ENCODE measurements at regions not wholly inside any gene's neighbourhood (a gene's known extent, or its start where the extent isn't known, plus 50 kb on each side); places are given as distances from the start of the nearest gene placed in this dataset.

DNA sequence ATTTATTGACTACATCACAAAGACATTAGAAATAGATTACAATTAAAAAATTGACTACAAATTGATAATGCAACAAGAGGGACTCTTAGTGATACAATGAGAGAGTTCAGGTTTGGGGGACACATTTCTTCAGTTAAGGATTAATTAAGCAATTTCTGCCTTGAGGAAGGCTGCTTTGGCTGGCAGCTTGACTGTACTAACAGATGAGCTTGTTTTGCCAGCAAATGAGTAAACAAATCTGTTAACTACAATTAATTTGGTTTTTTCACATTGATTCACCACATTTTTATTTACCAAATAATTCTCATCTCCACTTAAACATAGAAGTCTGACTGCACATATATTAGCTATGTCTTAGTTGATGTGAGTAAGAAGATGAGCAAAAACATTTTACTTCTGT is 183.6 kb upstream of the ZNF385D start:
- intact Hi-C loops (cut with micrococcal nuclease; ENCODE audit: unreplicated experiment) = no loop called here
- no peaks in the 10 kb centered on the region for H3K4me1 ChIP-seq (ENCODE audit: insufficient read depth, low read length, poor library complexity, severe bottlenecking)
- no peak for DNase-seq (ENCODE audit: low spot score)
- H3K36me3 ChIP-seq (ENCODE audit: insufficient read depth, low read length, poor library complexity, severe bottlenecking) = no peaks in the 10 kb centered on the region
- TF ChIP-seq EZH2 (IDR thresholded peaks at IDR 0.05; ENCODE audit: borderline replicate concordance, low read depth, low read length, poor library complexity, severe bottlenecking) (no peak), CTCF (conservative IDR thresholded peaks at IDR 0.05; ENCODE audit: low read depth, low read length) (no peak)
- H3K27ac ChIP-seq (ENCODE audit: low read depth, low read length, poor library complexity, severe bottlenecking) = no peak overlapping the region
- peaks cover 21% of the 10 kb centered on the region for H3K9me3 ChIP-seq (ENCODE audit: low read depth, low read length, poor library complexity, severe bottlenecking)
- no peaks in the 10 kb centered on the region for H3K27me3 ChIP-seq (replicated peaks; ENCODE audit: insufficient read depth, low read depth, low read length, poor library complexity)
- H3K4me3 ChIP-seq (ENCODE audit: low read depth, low read length, poor library complexity, severe bottlenecking) = no peak overlapping the region
- ChIA-PET CTCF (no interaction called here), POLR2A (ENCODE audit: low non-redundant PET) (no interaction called here)
- no TSS peak for BruUV-seq (replicated peaks)

GRCh38 chr3:21936207-21936606 is 185.2 kb upstream of the ZNF385D start:
- ChIA-PET POLR2A (ENCODE audit: low non-redundant PET) (no interaction called here), CTCF (no interaction called here)

DNA sequence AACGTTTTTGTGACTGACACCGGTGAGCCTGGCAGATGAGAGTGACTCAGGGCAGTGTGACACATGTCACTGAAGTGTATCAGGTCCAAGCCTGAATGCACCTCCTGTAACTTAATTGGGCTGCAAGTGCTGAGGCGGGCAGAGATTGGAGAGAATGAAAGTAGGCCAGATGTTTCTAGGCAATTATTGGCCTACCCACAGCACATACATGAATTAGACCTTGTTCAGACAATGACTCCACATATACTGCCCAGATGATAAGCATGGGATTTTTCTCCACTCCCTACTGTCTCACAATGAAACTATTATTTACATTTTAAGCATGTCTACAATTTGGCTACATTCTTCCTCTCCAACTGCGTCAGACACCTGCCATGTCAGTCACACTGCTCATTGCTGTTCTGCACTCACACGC is 187.3 kb upstream of the ZNF385D start:
- no TSS peak for BruUV-seq (replicated peaks)
- Histone ChIP-seq H3K36me3 (ENCODE audit: insufficient read depth, low read length, poor library complexity, severe bottlenecking) (no peaks in the 10 kb centered on the region), H3K4me1 (ENCODE audit: insufficient read depth, low read length, poor library complexity, severe bottlenecking) (no peaks in the 10 kb centered on the region), H3K9me3 (ENCODE audit: low read depth, low read length, poor library complexity, severe bottlenecking) (peaks cover 19% of the 10 kb centered on the region), H3K4me3 (ENCODE audit: low read depth, low read length, poor library complexity, severe bottlenecking) (no peak overlapping the region), H3K27me3 (replicated peaks; ENCODE audit: insufficient read depth, low read depth, low read length, poor library complexity) (no peaks in the 10 kb centered on the region), H3K27ac (ENCODE audit: low read depth, low read length, poor library complexity, severe bottlenecking) (no peak overlapping the region)
- intact Hi-C loops (cut with micrococcal nuclease; ENCODE audit: unreplicated experiment) = no loop called here
- CTCF ChIA-PET = no interaction called here
- TF ChIP-seq EZH2 (IDR thresholded peaks at IDR 0.05; ENCODE audit: borderline replicate concordance, low read depth, low read length, poor library complexity, severe bottlenecking) = no peak
- no peak for TF ChIP-seq CTCF (conservative IDR thresholded peaks at IDR 0.05; ENCODE audit: low read depth, low read length)
- POLR2A ChIA-PET (ENCODE audit: low non-redundant PET) = no interaction called here
- no peak for DNase-seq (ENCODE audit: low spot score)

More at GRCh38 chr3:21936207-21936606, 185.2 kb upstream of the ZNF385D start:
- no TSS peak for BruUV-seq (replicated peaks)
- Histone ChIP-seq H3K27ac (ENCODE audit: low read depth, low read length, poor library complexity, severe bottlenecking) (no peak overlapping the region), H3K4me1 (ENCODE audit: insufficient read depth, low read length, poor library complexity, severe bottlenecking) (no peaks in the 10 kb centered on the region), H3K27me3 (replicated peaks; ENCODE audit: insufficient read depth, low read depth, low read length, poor library complexity) (no peaks in the 10 kb centered on the region), H3K9me3 (ENCODE audit: low read depth, low read length, poor library complexity, severe bottlenecking) (peaks cover 19% of the 10 kb centered on the region), H3K36me3 (ENCODE audit: insufficient read depth, low read length, poor library complexity, severe bottlenecking) (no peaks in the 10 kb centered on the region), H3K4me3 (ENCODE audit: low read depth, low read length, poor library complexity, severe bottlenecking) (no peak overlapping the region)
- no peak for DNase-seq (ENCODE audit: low spot score)
- TF ChIP-seq CTCF (conservative IDR thresholded peaks at IDR 0.05; ENCODE audit: low read depth, low read length) (no peak), EZH2 (IDR thresholded peaks at IDR 0.05; ENCODE audit: borderline replicate concordance, low read depth, low read length, poor library complexity, severe bottlenecking) (no peak)
- intact Hi-C loops (cut with micrococcal nuclease; ENCODE audit: unreplicated experiment) = no loop called here
